KG1 (cell line): ENCODE measurements at regions not wholly inside any gene's neighbourhood (a gene's known extent, or its start where the extent isn't known, plus 50 kb on each side); places are given as distances from the start of the nearest gene placed in this dataset.

Experiments
- DNase-seq: peaks from one replicate; lab custom pipeline; 2025; lab: John Stamatoyannopoulos, UW

- no peak for DNase-seq
Measured at GRCh38 chr9:7298123-7298522, 501.5 kb downstream of the DMAC1 start.

- DNase-seq: no peak
Measured at GRCh38 chr9:7297521-7297920, 502.1 kb downstream of the DMAC1 start.

- DNase-seq: no peak
Measured at GRCh38 chr9:7293091-7293490, 506.5 kb downstream of the DMAC1 start.

DNA sequence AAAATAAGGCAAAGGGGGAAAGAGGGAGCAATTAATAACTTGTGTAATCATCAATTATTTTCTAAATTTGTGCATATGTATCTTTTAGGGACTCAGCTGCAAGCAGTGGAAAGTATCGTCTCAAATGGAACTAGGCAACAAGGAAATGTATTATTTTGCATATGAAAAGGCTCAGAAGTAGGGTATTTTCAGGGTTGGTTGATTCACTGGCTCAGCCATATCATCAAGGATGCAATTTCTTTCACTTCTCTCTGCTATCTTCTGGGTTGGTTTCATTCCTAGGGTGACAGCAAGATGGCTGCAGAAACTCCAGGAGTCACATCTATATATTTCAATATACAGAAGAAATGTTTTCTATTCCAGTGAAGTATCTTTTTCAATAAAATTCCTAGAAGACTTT is 509.8 kb downstream of the DMAC1 start:
- no peak for DNase-seq

GRCh38 chr9:7287986-7288385 is 511.6 kb downstream of the DMAC1 start:
- no peak for DNase-seq

- DNase-seq: no peak
Measured at GRCh38 chr9:7287065-7287464, 512.5 kb downstream of the DMAC1 start.

DNA sequence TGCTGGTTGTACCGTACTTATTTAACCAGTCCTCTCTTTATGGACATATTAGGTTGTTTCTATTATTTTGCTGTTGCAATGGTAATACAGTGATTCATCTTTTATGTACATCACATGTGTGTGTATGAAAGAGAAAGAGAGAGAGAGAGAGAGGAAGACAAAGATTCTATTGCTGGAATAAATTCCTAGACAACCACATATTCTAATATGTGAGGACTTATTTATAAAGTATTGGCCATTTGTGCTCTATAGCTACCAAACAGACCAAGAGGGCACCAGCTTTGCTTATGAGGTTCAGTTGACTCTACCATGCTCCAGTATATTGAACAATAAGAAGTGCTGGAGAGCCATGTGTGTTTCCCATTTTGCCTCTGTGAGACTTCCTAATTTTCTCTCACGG is 513.5 kb downstream of the DMAC1 start:
- no peak for DNase-seq

DNA sequence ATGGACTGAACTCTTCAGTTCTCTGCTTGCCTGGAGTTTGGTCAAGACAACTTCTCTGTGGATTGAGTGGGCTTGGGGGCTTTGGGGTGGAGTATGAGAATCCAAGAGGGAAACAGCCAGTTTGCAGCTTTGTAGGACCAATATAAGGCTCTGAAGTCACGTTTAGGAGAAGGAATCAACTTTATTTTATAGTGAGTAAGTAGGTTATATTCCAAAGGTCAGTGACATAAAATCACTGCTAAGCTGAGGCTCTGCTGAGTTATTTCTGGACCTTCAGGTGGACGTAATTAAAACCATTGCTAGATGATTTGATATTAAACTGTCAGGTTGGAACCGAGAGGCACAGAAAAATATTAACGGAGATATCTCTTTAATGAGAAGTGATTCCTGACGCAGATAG is 514.4 kb downstream of the DMAC1 start:
- DNase-seq: no peak

- DNase-seq: no peak
Measured at GRCh38 chr9:7284517-7284916, 515.1 kb downstream of the DMAC1 start.

DNA sequence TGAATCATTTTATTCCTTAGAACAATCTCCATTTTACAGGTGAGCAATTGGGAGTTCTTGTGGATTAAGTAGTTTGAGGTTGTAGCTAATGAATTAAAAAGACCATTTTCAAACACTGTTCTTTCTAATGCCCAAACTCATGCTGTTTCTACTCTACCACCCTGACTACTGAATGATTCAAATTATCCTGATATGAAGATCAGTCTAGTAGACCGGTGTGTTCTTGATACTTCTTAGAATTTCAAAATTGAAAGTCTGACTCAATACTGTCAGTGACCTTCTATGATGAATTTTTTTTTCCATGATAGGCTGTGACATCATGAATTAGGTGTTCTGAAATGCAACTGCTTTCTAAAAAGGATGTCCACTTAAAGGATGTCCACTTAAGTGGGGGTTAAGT is 515.5 kb downstream of the DMAC1 start:
- DNase-seq: no peak

DNA sequence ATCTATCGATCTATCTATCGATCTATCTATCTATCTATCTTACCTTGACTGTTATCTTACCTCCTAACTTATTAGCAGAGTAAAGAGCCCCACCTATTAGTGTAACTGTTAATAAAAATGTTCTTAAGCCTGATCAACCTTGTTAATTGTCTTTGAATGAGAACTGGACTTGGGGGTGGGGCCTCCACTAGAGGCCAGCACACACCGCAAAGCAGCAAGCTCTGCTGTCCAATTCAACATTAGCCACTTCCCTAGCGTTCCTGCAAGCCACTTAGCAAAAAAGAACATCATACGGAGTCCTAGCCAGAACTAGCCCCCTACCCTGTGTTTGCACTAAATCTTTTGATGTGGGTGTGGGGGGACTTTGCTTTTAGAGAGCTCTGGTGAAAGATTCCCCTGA is 515.8 kb downstream of the KDM4C start:
- DNase-seq: no peak

DNA sequence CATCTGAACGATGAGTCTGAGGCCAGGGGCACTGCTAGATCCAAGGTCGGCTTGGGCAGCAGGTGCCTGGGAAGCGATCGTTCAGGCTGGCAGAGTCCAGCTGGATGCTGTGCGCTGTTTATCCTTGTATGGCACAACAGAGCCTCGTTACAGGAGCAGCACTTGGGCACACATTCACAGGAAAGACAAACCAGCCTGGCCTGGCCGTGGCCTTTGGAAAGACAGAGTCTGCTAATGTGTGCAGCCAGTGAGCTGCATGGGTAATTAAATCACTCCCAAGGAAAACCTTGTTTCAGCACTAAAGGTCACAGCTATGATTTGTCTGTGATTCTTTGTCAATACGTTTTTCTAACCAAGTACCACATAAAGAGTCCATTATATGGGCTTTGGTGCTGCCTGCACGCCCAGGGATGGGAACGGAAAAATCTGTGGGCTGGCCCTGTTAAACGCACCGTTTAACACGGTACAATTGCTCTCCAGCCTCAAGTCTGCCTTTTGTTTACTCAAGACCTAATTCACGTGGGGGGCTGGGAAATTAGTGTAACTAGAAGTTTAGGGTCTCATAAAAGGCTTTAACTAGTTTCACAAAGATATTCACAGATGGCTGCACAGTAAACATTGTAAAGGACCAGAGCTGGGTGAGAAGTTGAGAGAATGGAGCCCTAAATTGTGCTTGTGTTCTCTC is 509.3 kb downstream of the KDM4C start:
- DNase-seq: no peak

- DNase-seq: no peak
Measured at GRCh38 chr9:7265181-7265580, 507.4 kb downstream of the KDM4C start.

- no peak for DNase-seq
Measured at GRCh38 chr9:7259544-7260241, 501.9 kb downstream of the KDM4C start.

DNA sequence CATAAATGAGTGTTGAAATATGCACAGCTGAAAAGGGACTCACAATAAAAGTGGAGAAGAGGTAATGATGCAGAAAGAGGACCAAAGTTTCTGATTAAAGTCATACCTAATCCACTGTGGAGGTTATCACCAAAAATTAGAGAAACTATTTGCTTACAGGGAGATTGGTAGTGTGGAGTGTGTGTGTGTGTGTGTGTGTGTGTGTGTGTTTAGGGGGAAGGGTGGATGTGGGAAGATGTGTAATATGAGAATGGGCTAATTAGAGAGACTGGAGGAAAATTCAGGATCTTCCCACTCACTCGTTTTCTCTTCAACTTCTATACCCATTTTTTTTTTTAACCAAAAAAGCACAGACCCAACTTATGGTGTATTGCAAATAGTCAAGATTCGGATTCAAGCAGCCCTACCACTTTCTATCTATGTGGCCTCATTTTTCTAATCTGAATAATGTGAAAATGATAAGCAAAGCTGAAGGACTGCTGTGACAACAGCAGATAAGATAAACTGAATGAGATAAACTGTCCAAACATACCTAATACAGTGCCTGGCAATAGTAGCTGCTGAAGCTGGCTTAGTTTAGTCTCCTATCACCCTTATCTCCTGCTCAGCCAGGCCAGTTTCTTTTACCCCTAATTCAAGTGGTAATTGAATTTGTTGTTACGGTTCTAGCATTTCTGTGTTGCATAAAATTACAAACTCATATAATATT is 501.1 kb downstream of the KDM4C start:
- no peak for DNase-seq

DNA sequence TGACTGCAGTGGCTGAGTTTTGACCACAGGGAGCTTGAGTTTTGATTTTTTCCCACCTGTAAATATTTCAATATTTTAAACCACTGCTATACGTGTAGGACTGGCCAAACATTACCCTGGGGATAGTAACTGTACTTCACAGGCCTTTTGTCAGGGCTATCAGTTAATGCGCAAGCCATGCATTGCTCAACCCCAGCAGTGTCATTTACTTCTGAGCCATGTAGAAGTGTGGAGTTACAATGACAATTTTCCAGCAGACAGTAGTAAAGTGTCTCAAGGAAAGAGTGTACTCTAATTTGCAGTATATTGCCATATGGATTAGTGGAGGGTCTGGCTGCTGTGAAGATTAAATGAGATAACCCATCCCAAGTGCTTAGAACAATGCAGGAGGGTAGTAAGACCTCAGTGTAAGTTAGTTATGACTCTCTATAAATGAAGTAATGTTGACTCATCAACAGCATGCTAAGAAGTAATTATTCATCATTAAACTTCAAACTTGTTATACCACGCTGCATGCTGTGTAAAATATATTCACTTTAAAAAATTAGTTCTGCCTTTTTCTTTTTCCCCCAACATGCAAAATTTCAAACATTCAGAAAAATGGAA is 489.2 kb downstream of the KDM4C start:
- no peak for DNase-seq

DNA sequence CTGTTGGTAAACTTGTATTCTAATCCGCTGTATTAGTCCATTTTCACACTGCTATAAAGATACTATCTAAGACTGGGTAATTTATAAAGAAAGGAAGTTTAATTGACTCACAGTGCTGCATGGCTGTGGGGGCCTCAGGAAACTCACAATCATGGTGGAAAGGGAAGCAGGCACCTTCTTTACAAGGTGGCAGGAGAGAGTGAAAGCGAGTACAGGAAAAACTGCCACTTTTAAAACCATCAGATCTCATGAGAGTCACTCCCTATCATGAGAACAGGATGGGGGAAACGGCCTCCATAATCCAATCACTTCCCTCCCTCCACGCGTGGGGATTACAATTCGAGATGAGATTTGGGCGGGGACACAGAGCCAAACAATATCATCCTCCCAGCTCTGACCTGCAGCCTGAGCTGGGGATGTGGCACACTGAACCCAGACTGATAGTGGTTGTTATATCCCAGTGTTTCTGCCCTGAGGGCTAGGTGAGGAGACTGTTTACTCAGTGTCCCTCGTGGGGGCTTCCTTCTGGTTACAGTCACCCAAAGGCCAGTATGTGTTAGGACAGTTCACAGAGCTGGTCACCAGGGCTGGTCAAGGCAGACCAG is 488.3 kb downstream of the KDM4C start:
- DNase-seq: no peak

DNA sequence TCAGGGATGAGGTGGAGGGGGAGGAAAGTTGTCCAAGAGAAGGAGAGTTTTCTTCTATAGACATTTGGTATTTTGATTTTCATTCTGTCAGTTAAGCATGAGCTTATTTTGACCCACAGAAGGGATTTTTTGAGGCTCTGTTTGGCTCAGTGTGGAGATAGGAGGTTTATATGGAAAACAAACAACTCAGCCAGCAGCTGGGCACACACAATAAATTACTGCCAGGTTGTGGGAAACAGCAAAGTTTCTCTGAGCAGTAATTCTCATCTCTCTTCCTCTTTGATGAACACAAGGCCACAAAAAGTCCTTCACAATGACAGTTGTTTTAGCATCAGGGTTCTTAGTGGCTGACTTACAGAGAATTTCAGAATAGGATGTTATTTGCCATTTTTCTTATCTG is 486.1 kb downstream of the KDM4C start:
- no peak for DNase-seq

- no peak for DNase-seq
Measured at GRCh38 chr9:7242126-7242525, 484.4 kb downstream of the KDM4C start.

GRCh38 chr9:7241694-7242093 is 483.9 kb downstream of the KDM4C start:
- no peak for DNase-seq

GRCh38 chr9:7240569-7241311 is 483.0 kb downstream of the KDM4C start:
- no peak for DNase-seq

DNA sequence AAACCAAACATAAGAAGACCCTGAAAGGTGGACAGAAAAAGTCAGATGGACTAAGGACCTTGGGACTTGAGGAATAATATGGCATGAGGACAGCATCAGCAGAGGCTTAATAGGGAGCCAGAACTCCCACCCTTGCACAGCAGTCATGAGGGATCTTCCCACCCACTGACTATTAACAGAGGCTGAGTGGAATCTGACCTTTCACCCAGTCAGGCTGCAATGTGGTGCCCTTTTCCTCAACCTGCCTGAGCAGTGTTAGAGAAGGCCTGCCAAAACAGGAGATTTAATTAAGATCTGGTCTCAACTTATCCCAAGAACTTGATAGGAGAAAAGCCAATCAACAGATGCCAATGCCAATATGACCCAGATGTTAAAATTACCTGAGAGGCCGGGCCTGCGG is 481.9 kb downstream of the KDM4C start:
- no peak for DNase-seq
